ENCODE measurements at regions not wholly inside any gene's neighbourhood (a gene's known extent, or its start where the extent isn't known, plus 50 kb on each side); places are given as distances from the start of the nearest gene placed in this dataset.

DNA sequence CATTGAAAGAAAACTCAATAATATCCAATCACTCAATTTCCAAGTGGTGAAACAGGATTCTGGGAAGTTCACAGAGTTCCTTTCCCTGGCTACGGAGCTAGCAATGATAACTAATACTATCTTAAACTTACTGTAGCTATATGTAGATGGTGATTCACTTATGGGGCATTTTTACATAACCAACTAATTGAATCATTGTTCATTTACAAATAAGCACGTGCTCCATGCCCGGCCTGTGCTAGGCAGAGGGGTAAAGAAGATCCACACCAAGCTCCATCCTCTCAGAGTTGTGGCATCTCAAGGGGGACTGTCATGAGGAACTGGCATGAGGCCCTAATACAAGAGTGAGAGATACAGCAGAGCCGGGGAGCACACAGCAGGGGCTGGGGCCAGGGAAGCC lies 176.3 kb downstream of the ANKRD30B start:
- TF ChIP-seq, protein P1, sequence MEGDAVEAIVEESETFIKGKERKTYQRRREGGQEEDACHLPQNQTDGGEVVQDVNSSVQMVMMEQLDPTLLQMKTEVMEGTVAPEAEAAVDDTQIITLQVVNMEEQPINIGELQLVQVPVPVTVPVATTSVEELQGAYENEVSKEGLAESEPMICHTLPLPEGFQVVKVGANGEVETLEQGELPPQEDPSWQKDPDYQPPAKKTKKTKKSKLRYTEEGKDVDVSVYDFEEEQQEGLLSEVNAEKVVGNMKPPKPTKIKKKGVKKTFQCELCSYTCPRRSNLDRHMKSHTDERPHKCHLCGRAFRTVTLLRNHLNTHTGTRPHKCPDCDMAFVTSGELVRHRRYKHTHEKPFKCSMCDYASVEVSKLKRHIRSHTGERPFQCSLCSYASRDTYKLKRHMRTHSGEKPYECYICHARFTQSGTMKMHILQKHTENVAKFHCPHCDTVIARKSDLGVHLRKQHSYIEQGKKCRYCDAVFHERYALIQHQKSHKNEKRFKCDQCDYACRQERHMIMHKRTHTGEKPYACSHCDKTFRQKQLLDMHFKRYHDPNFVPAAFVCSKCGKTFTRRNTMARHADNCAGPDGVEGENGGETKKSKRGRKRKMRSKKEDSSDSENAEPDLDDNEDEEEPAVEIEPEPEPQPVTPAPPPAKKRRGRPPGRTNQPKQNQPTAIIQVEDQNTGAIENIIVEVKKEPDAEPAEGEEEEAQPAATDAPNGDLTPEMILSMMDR (IDR thresholded peaks at IDR 0.05; ENCODE audit: insufficient read depth, low read depth, low read length), result no peak
- no peak for DNase-seq (ENCODE audit: low read depth)
- POLR2A ChIA-PET, result no interaction called here
- Histone ChIP-seq H3K4me3 (ENCODE audit: low read depth, low read length) (no peak overlapping the region), H3K36me3 (ENCODE audit: control insufficient read depth, insufficient read depth, low read length) (no peaks in the 10 kb centered on the region), H3K27me3 (ENCODE audit: control insufficient read depth, insufficient read depth, low read length) (no peaks in the 10 kb centered on the region)
- CTCF ChIA-PET, result no interaction called here

DNA sequence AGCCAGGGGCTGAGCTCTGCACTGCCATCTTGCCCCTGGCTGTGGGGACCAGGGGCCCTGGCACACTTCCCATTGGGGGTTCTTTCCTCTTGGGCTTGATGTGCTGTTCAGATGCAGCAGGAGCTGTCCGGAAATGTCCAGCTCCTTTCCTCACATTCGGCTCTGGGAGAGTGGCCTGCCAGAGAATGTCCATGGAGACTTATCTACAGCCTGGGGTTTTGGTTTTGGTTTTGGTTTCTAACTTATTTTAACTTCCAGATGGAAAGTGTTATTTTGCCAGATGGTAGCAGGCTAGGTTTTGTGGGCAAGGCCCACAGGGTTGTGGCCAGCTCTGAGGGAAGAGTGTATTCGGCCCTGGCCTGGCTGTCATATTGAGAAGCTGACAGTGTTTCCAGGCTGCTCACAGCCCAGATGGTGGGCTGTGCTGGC lies 177.3 kb downstream of the ANKRD30B start:
- TF ChIP-seq, protein P1 (IDR thresholded peaks at IDR 0.05; ENCODE audit: insufficient read depth, low read depth, low read length), result no peak
- CTCF ChIA-PET, result no interaction called here
- Histone ChIP-seq H3K4me3 (ENCODE audit: low read depth, low read length) (no peak overlapping the region), H3K36me3 (ENCODE audit: control insufficient read depth, insufficient read depth, low read length) (no peaks in the 10 kb centered on the region), H3K27me3 (ENCODE audit: control insufficient read depth, insufficient read depth, low read length) (no peaks in the 10 kb centered on the region)
- POLR2A ChIA-PET, result no interaction called here
- no peak for DNase-seq (ENCODE audit: low read depth)

DNA sequence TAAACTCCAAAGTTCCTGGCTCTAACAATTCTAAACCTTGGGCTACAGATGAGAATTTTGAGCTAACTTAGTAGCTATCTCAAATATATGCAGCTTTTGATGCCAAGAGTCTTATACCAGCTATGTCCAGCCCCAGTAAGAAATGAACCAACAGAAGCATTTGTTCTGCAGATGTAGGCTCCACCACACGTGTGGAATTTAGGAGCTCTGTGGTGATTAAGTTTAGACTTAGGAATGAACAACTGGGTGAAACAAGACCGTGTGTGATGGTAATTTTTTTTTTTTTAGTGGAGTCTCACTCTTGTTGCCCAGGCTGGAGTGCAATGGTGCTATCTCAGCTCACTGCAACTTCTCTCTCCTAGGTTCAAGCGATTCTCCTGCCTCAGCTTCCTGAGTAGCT lies 179.7 kb downstream of the ANKRD30B start:
- TF ChIP-seq, protein P1 (IDR thresholded peaks at IDR 0.05; ENCODE audit: insufficient read depth, low read depth, low read length), result no peak
- ChIA-PET CTCF (interaction anchor here (0.5 kb wide), 1 partner anchor 1021 kb away, joined by 4 read pairs; no protein-coding TSS in a partner anchor), POLR2A (no interaction called here)
- no peak for DNase-seq (ENCODE audit: low read depth)
- no peak overlapping the region for H3K4me3 ChIP-seq (ENCODE audit: low read depth, low read length)
- no peaks in the 10 kb centered on the region for H3K27me3 ChIP-seq (ENCODE audit: control insufficient read depth, insufficient read depth, low read length)
- no peaks in the 10 kb centered on the region for H3K36me3 ChIP-seq (ENCODE audit: control insufficient read depth, insufficient read depth, low read length)

DNA sequence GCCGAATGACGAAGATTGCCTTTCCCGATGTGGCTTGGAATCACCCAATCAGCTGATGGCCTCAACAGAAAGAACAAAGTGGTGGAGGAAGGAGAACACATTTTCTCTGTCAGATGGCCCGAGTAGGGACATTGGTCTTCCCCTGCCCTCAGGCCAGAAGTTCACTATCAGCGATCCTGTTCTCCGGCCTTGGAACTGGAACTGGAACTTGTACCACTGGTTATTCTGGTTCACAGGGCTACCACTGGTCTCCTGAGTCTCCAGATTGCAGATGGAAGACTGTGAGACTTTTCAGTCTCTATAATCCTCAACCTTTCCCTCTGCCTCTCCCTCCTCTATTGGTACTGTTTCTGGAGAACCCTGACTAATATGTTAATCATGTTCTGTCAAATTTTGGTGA lies 180.4 kb downstream of the ANKRD30B start:
- no peak for DNase-seq (ENCODE audit: low read depth)
- CTCF ChIA-PET, result no interaction called here

DNA sequence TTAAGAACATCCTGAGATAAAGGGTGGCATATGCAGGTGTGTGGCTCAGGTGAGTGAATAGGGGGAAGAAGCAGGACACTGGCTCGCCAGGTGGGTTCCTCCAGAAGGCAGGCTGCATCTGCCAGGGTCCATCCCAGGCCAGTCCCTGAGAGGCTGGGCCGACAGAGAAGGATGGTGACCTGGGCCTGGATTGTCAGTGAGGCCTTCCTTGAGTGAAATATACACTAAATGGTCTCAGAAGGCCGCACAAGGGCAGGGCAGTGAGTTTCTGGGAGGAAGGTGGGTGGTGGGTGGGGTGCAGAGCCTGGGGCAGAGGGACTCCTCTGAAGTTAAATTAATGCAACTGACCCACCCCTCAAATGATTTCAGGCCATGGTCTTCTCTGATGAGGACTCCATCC lies 182.1 kb downstream of the ANKRD30B start:
- no peak for DNase-seq (ENCODE audit: low read depth)
- Histone ChIP-seq H3K27me3 (ENCODE audit: control insufficient read depth, insufficient read depth, low read length) (no peaks in the 10 kb centered on the region), H3K4me3 (ENCODE audit: low read depth, low read length) (no peak overlapping the region), H3K36me3 (ENCODE audit: control insufficient read depth, insufficient read depth, low read length) (no peaks in the 10 kb centered on the region)
- TF ChIP-seq, protein P1 (IDR thresholded peaks at IDR 0.05; ENCODE audit: insufficient read depth, low read depth, low read length), result no peak
- ChIA-PET POLR2A (no interaction called here), CTCF (no interaction called here)

More for the DNA sequence above, 180.4 kb downstream of the ANKRD30B start:
- TF ChIP-seq, protein P1 (IDR thresholded peaks at IDR 0.05; ENCODE audit: insufficient read depth, low read depth, low read length), result no peak
- POLR2A ChIA-PET, result no interaction called here
- Histone ChIP-seq H3K4me3 (ENCODE audit: low read depth, low read length) (no peak overlapping the region), H3K36me3 (ENCODE audit: control insufficient read depth, insufficient read depth, low read length) (no peaks in the 10 kb centered on the region), H3K27me3 (ENCODE audit: control insufficient read depth, insufficient read depth, low read length) (no peaks in the 10 kb centered on the region)
